IMR-90 (cell line): ENCODE measurements at regions not wholly inside any gene's neighbourhood (a gene's known extent, or its start where the extent isn't known, plus 50 kb on each side); places are given as distances from the start of the nearest gene placed in this dataset.

Source experiments
- ATAC-seq: fragments of 200-7000 bp; cut with Tn5 transposase; 2 replicates; pipeline ENCODE4 v1.9.1; 2020; ENCODE audit warnings: low read depth, mild to moderate bottlenecking, moderate library complexity
- BruUV-seq: library from RNA; stranded (reverse); fragments of 400-500 nt; replicated peaks from 2 replicates; lab custom pipeline; 2021; lab: Mats Ljungman, UMichigan
- CTCF ChIA-PET: fragments of 300-600 bp; formaldehyde crosslinking; extraction: SDS; loops from one replicate; lab custom pipeline; 2021; ENCODE audit warnings: antibody characterized with exemption; lab: Yijun Ruan, JAX
- POLR2A ChIA-PET: fragments of 300-600 bp; sonication (Branson Sonifier 250); formaldehyde crosslinking; loops from one replicate; lab custom pipeline; 2022; ENCODE audit warnings: antibody characterized with exemption; ENCODE audit not compliant: unreplicated experiment; lab: Charles Lee
- DNase-seq: peaks from one replicate; pipeline ENCODE4 v3.0.0; 2013
- H2AFZ ChIP-seq: replicated peaks from 2 replicates; pipeline ENCODE3; 2013; ENCODE audit warnings: low read length, mild to moderate bottlenecking; ENCODE audit not compliant: poor library complexity
- H2AK5ac ChIP-seq: 2 replicates; pipeline ENCODE4 v1.6.1; 2013; ENCODE audit warnings: low read depth, low read length, inconsistent platforms
- H2AK9ac ChIP-seq: replicated peaks from 2 replicates; pipeline ENCODE3; 2013; ENCODE audit warnings: mild to moderate bottlenecking, low read depth, low read length, moderate library complexity; ENCODE audit not compliant: poor library complexity
- H2BK120ac ChIP-seq: 2 replicates; pipeline ENCODE4 v1.6.1; 2013; ENCODE audit warnings: low read depth, low read length, inconsistent platforms
- H2BK15ac ChIP-seq: 3 replicates; pipeline ENCODE4 v1.6.1; 2013; ENCODE audit warnings: low read depth, low read length, inconsistent platforms
- H2BK20ac ChIP-seq: 2 replicates; pipeline ENCODE4 v1.6.1; 2013; ENCODE audit warnings: low read depth, mild to moderate bottlenecking, inconsistent platforms, low read length, moderate library complexity
- H2BK5ac ChIP-seq: 2 replicates; pipeline ENCODE4 v1.6.1; 2013; ENCODE audit warnings: mild to moderate bottlenecking, low read depth, low read length, inconsistent platforms; ENCODE audit not compliant: poor library complexity, severe bottlenecking
- H3K14ac ChIP-seq: replicated peaks from 2 replicates; pipeline ENCODE4 v1.6.1; 2013; ENCODE audit warnings: low read depth, low read length, inconsistent platforms
- H3K18ac ChIP-seq: 2 replicates; pipeline ENCODE4 v1.6.1; 2013; ENCODE audit warnings: low read depth, low read length, control low read depth
- H3K23ac ChIP-seq: 2 replicates; pipeline ENCODE4 v1.6.1; 2013; ENCODE audit warnings: low read depth, low read length, inconsistent platforms
- H3K27ac ChIP-seq: 2 replicates; pipeline ENCODE4 v1.5.1; 2013; ENCODE audit warnings: mild to moderate bottlenecking, control low read depth, low read length; ENCODE audit not compliant: insufficient read depth
- H3K27me3 ChIP-seq: 2 replicates; pipeline ENCODE4 v1.6.1; 2013; ENCODE audit warnings: low read length; ENCODE audit not compliant: control insufficient read depth, insufficient read depth
- H3K36me3 ChIP-seq: 2 replicates; pipeline ENCODE4 v1.6.1; 2013; ENCODE audit warnings: low read length, mixed read lengths; ENCODE audit not compliant: control insufficient read depth, insufficient read depth
- H3K4ac ChIP-seq: 2 replicates; pipeline ENCODE4 v1.6.1; 2013; ENCODE audit warnings: low read depth, low read length, inconsistent platforms
- H3K4me1 ChIP-seq: 2 replicates; pipeline ENCODE4 v1.6.1; 2013; ENCODE audit warnings: low read length, mixed read lengths; ENCODE audit not compliant: control insufficient read depth, insufficient read depth
- H3K4me2 ChIP-seq: 2 replicates; pipeline ENCODE4 v1.6.1; 2013; ENCODE audit warnings: low read depth, mild to moderate bottlenecking, control low read depth, low read length, moderate library complexity
- H3K4me3 ChIP-seq: 2 replicates; pipeline ENCODE4 v1.5.1; 2013; ENCODE audit warnings: low read depth, mild to moderate bottlenecking, control low read depth, low read length, moderate library complexity; ENCODE audit not compliant: insufficient read depth
- H3K56ac ChIP-seq: 2 replicates; pipeline ENCODE4 v1.6.1; 2013; ENCODE audit warnings: low read length, inconsistent platforms; ENCODE audit not compliant: insufficient read depth; ENCODE audit errors: extremely low read depth
- H3K79me1 ChIP-seq, 2 experiments: 2 replicates each; pipeline ENCODE4 v1.6.1; 2013; ENCODE audit warnings: low read length in 2 of 2, inconsistent platforms in 1 of 2, low read depth in 1 of 2
- H3K9ac ChIP-seq: 2 replicates; pipeline ENCODE4 v1.6.1; 2013; ENCODE audit warnings: low read depth, low read length, control low read depth
- H3K9me1 ChIP-seq: 2 replicates; pipeline ENCODE4 v1.6.1; 2013; ENCODE audit warnings: low read length, inconsistent platforms; ENCODE audit not compliant: insufficient read depth
- H3K9me3 ChIP-seq: 2 replicates; pipeline ENCODE4 v1.6.1; 2013; ENCODE audit warnings: low read length; ENCODE audit not compliant: control insufficient read depth, insufficient read depth
- H4K20me1 ChIP-seq: 2 replicates; pipeline ENCODE4 v1.6.1; 2013; ENCODE audit warnings: low read length, inconsistent platforms; ENCODE audit not compliant: insufficient read depth
- H4K5ac ChIP-seq: 2 replicates; pipeline ENCODE4 v1.6.1; 2013; ENCODE audit warnings: mild to moderate bottlenecking, low read depth, low read length, control low read depth
- H4K8ac ChIP-seq, 2 experiments: 2 replicates each; pipeline ENCODE4 v1.6.1; 2013; ENCODE audit warnings: low read depth in 2 of 2, low read length in 2 of 2, control low read depth in 1 of 2, inconsistent platforms in 1 of 2
- H4K91ac ChIP-seq: 2 replicates; pipeline ENCODE4 v1.6.1; 2013; ENCODE audit warnings: low read depth, low read length, inconsistent platforms; ENCODE audit not compliant: insufficient read depth
- CEBPB ChIP-seq: IDR thresholded peaks from 2 replicates; pipeline ENCODE4 v1.6.1; 2012; ENCODE audit warnings: low read depth, low read length, improper control_type of control experiment
- FOS ChIP-seq: fragments of 150-350 bp; IDR thresholded peaks from 2 replicates; pipeline ENCODE4 v1.6.1; 2016; ENCODE audit warnings: low read depth, low read length
- MXI1 ChIP-seq: IDR thresholded peaks from 2 replicates; pipeline ENCODE4 v1.6.1; 2012; ENCODE audit warnings: low read depth, mild to moderate bottlenecking, low read length, moderate library complexity, borderline replicate concordance
- WGBS, 2 experiments: methylation state at CpG; one replicate each; pipeline versions ENCODE4 v1.1.5 to v1.1.7; 2013; ENCODE audit warnings: missing lambda C conversion rate in 2 of 2; ENCODE audit not compliant: insufficient read length in 1 of 2; ENCODE audit errors: extremely low coverage in 2 of 2; 5-methylcytosine and 5-hydroxymethylcytosine counted together
- dilution Hi-C: fragments of 300-500 bp; cut with HindIII; formaldehyde crosslinking; loops from one replicate; pipeline ENCODE4 v1.14.3; 2018; ENCODE audit warnings: low sequenced_read_pairs; ENCODE audit not compliant: unreplicated experiment
- in situ Hi-C: fragments of 300-500 bp; cut with MboI; formaldehyde crosslinking; loops from 3 replicates; pipeline ENCODE4 v1.14.3; 2019; ENCODE audit warnings: low sequenced_read_pairs, inconsistent platforms, mixed read lengths
- intact Hi-C: fragments of 100-400 bp; cut with micrococcal nuclease; formaldehyde crosslinking; loops from 2 replicates; pipeline ENCODE4 v1.10.0; 2022

DNA sequence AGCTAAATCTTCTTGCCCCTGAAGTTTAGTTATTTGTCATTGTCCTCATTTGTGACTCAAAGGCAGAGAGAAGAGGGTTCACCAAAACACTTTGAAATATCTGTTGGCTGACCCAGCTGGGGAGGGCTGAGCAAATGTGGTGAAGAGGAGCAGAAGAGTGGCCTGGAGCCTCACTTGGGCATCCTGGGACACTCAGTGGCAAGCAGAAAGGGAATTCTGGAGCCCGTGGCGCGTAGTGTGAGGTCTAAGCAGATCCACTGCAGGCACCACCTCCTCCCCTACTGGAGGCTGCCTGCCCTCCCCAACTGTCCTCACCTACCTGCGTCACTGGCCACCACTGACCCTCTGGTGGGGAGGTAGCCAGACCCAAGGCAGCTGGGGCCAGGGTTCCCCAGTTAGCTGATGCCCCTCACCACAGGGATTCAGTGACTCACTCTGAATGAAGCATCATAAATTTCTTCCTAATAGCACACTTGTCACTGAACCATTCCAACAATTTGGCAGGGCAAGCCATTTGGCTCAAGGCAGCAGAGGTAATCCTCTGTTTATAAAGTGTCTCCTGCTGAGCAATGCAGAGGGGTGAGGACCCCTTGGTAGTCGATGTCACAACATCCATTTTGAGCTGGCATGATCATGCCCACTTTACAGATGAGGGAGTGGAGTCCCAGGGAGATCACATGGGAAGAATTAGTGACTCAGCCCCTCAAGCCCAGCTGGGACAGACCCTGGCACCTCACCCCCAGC lies 80.3 kb downstream of the NENF start:
- TF ChIP-seq CEBPB = 0 out of 2 replicates have a peak, but pooled peaks have one; percentile 25
- peak; percentile 12; the same call in 1 of the 2 replicates for TF ChIP-seq FOS
- no peak for TF ChIP-seq MXI1
- no peak overlapping the region for H3K27ac ChIP-seq
- no peak overlapping the region for H3K4ac ChIP-seq
- ATAC-seq = peak; percentile 60
- H2BK5ac ChIP-seq = no peak overlapping the region
- H3K14ac ChIP-seq = no peak overlapping the region
- no peak overlapping the region for H3K9ac ChIP-seq
- intact Hi-C loops = no loop called here
- H3K18ac ChIP-seq = no peak overlapping the region
- no peak overlapping the region for H3K56ac ChIP-seq
- H3K9me1 ChIP-seq = peaks cover 4% of the 10 kb centered on the region; the same call in 1 of the 2 replicates
- in situ Hi-C loops = no loop called here
- H2AFZ ChIP-seq = peak overlapping the region; percentile 26
- H3K4me2 ChIP-seq = no peak overlapping the region
- H2BK120ac ChIP-seq = no peak overlapping the region
- DNase-seq = peak; percentile 48
- no peak overlapping the region for H2BK15ac ChIP-seq
- no peak overlapping the region for H3K4me3 ChIP-seq
- H3K9me3 ChIP-seq = no peaks in the 10 kb centered on the region
- no TSS peak for BruUV-seq
- CTCF ChIA-PET = interaction anchor here (0.6 to 0.7 kb wide), 3 partner anchors 13 to 343 kb away, joined by 3 to 6 read pairs (median 5); no protein-coding TSS in a partner anchor
- H3K79me1 ChIP-seq = no peaks in the 10 kb centered on the region
- H3K36me3 ChIP-seq = no peaks in the 10 kb centered on the region
- dilution Hi-C loops = no loop called here
- peak overlapping the region; percentile 51 for H2AK5ac ChIP-seq
- H3K27me3 ChIP-seq = peaks cover 9% of the 10 kb centered on the region; the same call in 1 of the 2 replicates
- H4K5ac ChIP-seq = no peak overlapping the region
- H2AK9ac ChIP-seq = no peak overlapping the region
- no peak overlapping the region for H4K8ac ChIP-seq
- H3K23ac ChIP-seq = peak overlapping the region; percentile 9; the same call in 1 of the 2 replicates
- no CpG with 5 or more reads among the region's 5 CpGs for WGBS, 2 experiments
- H4K91ac ChIP-seq = no peak overlapping the region
- H2BK20ac ChIP-seq = no peak overlapping the region
- POLR2A ChIA-PET = no interaction called here
- peaks cover 13% of the 10 kb centered on the region; the same call in 1 of the 2 replicates for H3K4me1 ChIP-seq
- no peaks in the 10 kb centered on the region for H4K20me1 ChIP-seq
